ENCODE measurements at regions not wholly inside any gene's neighbourhood (a gene's known extent, or its start where the extent isn't known, plus 50 kb on each side); places are given as distances from the start of the nearest gene placed in this dataset.

GRCh38 chr5:143877196-143877595 lies 65.2 kb downstream of the HMHB1 start:
- H3K79me1 ChIP-seq (replicated peaks; ENCODE audit: low read length, poor library complexity, severe bottlenecking): no peaks in the 10 kb centered on the region
- H2AK5ac ChIP-seq (ENCODE audit: low read length, severe bottlenecking): no peak overlapping the region
- H3K4me3 ChIP-seq (ENCODE audit: insufficient read depth in 1 of 2, low read depth in 1 of 2, low read length in 2 of 2): no peak overlapping the region
- H3K27me3 ChIP-seq (ENCODE audit: control insufficient read depth in 1 of 2, insufficient read depth in 1 of 2, low read length in 2 of 2): no peaks in the 10 kb centered on the region
- H3K36me3 ChIP-seq (ENCODE audit: control insufficient read depth in 1 of 2, insufficient read depth in 2 of 2, low read depth in 1 of 2, low read length in 2 of 2): no peaks in the 10 kb centered on the region
- 96% methylated on average over 2 of the region's 2 CpGs for WGBS
- H2BK5ac ChIP-seq (ENCODE audit: low read depth, low read length, poor library complexity, severe bottlenecking): no peak overlapping the region
- no peak overlapping the region for H3K14ac ChIP-seq (ENCODE audit: low read length in 2 of 2)
- H2AFZ ChIP-seq (ENCODE audit: low read depth, low read length): no peak overlapping the region
- no peak overlapping the region for H2BK12ac ChIP-seq (ENCODE audit: low read length in 2 of 2)
- H2BK15ac ChIP-seq (ENCODE audit: low read depth, poor library complexity, severe bottlenecking): no peak overlapping the region
- H3K4me1 ChIP-seq (ENCODE audit: control insufficient read depth, insufficient read depth, low read depth, low read length): peaks cover 5% of the 10 kb centered on the region
- no peaks in the 10 kb centered on the region for H3K9me3 ChIP-seq (ENCODE audit: control insufficient read depth, low read length)
- no peak for DNase-seq
- no peak overlapping the region for H3K27ac ChIP-seq (ENCODE audit: low read length, poor library complexity, severe bottlenecking)
- H3K4ac ChIP-seq (ENCODE audit: low read depth in 1 of 2, low read length in 2 of 2): no peak overlapping the region
- H4K8ac ChIP-seq (ENCODE audit: low read length): no peak overlapping the region
- H3K4me2 ChIP-seq (ENCODE audit: low read length, poor library complexity, severe bottlenecking): no peak overlapping the region
- no peak overlapping the region for H3K18ac ChIP-seq (ENCODE audit: low read depth in 1 of 2, low read length in 2 of 2)
- no peak overlapping the region for H2BK120ac ChIP-seq (ENCODE audit: low read depth, low read length)
- no peak overlapping the region for H4K91ac ChIP-seq (ENCODE audit: low read length)
- no peak overlapping the region for H3K9ac ChIP-seq (ENCODE audit: low read length)
- H3K23ac ChIP-seq (ENCODE audit: low read length in 2 of 2): no peak overlapping the region

DNA sequence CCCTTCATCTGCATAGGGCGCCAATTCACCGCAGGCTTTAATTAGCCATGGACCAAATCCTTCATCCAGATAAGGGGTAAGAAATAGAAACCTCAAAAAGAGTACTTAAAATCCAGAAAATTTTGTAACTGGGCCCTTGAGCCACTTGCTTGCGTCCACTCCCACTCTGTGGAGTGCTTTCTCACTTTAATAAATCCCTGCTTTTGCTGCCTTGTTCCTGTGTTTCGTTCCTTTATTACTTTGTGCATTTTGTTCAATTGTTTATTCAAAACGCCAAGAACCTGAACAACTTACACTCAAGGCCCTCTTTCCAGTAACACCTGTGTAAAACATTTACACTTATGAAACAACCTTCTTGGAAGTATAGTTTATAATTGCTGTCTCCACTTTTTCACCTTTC lies 66.5 kb downstream of the HMHB1 start:
- H4K8ac ChIP-seq (ENCODE audit: low read length): no peak overlapping the region
- H3K27me3 ChIP-seq (ENCODE audit: control insufficient read depth in 1 of 2, insufficient read depth in 1 of 2, low read length in 2 of 2): no peaks in the 10 kb centered on the region
- no peak overlapping the region for H3K4ac ChIP-seq (ENCODE audit: low read depth in 1 of 2, low read length in 2 of 2)
- H3K9ac ChIP-seq (ENCODE audit: low read length): no peak overlapping the region
- H2AK5ac ChIP-seq (ENCODE audit: low read length, severe bottlenecking): peak overlapping the region; percentile 78
- no peaks in the 10 kb centered on the region for H3K79me1 ChIP-seq (replicated peaks; ENCODE audit: low read length, poor library complexity, severe bottlenecking)
- H2BK120ac ChIP-seq (ENCODE audit: low read depth, low read length): no peak overlapping the region
- H3K4me3 ChIP-seq (ENCODE audit: insufficient read depth in 1 of 2, low read depth in 1 of 2, low read length in 2 of 2): no peak overlapping the region
- no peak overlapping the region for H3K23ac ChIP-seq (ENCODE audit: low read length in 2 of 2)
- no peak overlapping the region for H4K91ac ChIP-seq (ENCODE audit: low read length)
- H3K4me2 ChIP-seq (ENCODE audit: low read length, poor library complexity, severe bottlenecking): no peak overlapping the region
- no peaks in the 10 kb centered on the region for H3K9me3 ChIP-seq (ENCODE audit: control insufficient read depth, low read length)
- no peak overlapping the region for H2AFZ ChIP-seq (ENCODE audit: low read depth, low read length)
- no peak overlapping the region for H2BK12ac ChIP-seq (ENCODE audit: low read length in 2 of 2)
- DNase-seq: no peak
- no peak overlapping the region for H3K14ac ChIP-seq (ENCODE audit: low read length in 2 of 2)
- H3K18ac ChIP-seq (ENCODE audit: low read depth in 1 of 2, low read length in 2 of 2): no peak overlapping the region
- H3K27ac ChIP-seq (ENCODE audit: low read length, poor library complexity, severe bottlenecking): no peak overlapping the region
- no peak overlapping the region for H2BK5ac ChIP-seq (ENCODE audit: low read depth, low read length, poor library complexity, severe bottlenecking)
- H3K4me1 ChIP-seq (ENCODE audit: control insufficient read depth, insufficient read depth, low read depth, low read length): peaks cover 5% of the 10 kb centered on the region
- H3K36me3 ChIP-seq (ENCODE audit: control insufficient read depth in 1 of 2, insufficient read depth in 2 of 2, low read depth in 1 of 2, low read length in 2 of 2): no peaks in the 10 kb centered on the region
- H2BK15ac ChIP-seq (ENCODE audit: low read depth, poor library complexity, severe bottlenecking): no peak overlapping the region
- WGBS: 100% methylated on average over 5 of the region's 5 CpGs

DNA sequence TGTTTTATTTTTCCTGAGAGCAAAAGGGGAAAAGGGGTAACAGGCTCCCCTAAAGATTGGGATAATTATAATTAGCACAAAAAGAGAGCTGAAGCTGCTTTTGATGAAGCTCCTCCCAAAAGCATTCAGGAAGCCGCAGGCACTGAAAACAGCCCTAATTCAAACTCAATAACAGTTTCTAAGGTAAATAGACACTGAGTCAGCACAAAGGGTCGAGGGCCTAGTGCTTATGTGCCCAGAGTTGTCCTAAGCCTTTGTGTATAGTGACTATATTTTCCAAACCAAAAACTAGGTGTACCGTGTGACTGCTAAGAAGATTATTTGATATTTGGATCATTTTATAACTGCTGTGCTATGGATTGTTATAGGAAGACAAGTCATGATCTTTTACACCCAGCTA lies 67.7 kb downstream of the HMHB1 start:
- H3K18ac ChIP-seq (ENCODE audit: low read depth in 1 of 2, low read length in 2 of 2): no peak overlapping the region
- H3K14ac ChIP-seq (ENCODE audit: low read length in 2 of 2): no peak overlapping the region
- no peak overlapping the region for H2BK120ac ChIP-seq (ENCODE audit: low read depth, low read length)
- H2AFZ ChIP-seq (ENCODE audit: low read depth, low read length): no peak overlapping the region
- DNase-seq: peak; percentile 35
- H3K4me1 ChIP-seq (ENCODE audit: control insufficient read depth, insufficient read depth, low read depth, low read length): peaks cover 5% of the 10 kb centered on the region
- WGBS: 16% methylated on average over 2 of the region's 3 CpGs
- H4K91ac ChIP-seq (ENCODE audit: low read length): no peak overlapping the region
- no peaks in the 10 kb centered on the region for H3K36me3 ChIP-seq (ENCODE audit: control insufficient read depth in 1 of 2, insufficient read depth in 2 of 2, low read depth in 1 of 2, low read length in 2 of 2)
- no peak overlapping the region for H3K23ac ChIP-seq (ENCODE audit: low read length in 2 of 2)
- no peak overlapping the region for H4K8ac ChIP-seq (ENCODE audit: low read length)
- H3K9ac ChIP-seq (ENCODE audit: low read length): no peak overlapping the region
- H3K4ac ChIP-seq (ENCODE audit: low read depth in 1 of 2, low read length in 2 of 2): no peak overlapping the region
- H3K27ac ChIP-seq (ENCODE audit: low read length, poor library complexity, severe bottlenecking): no peak overlapping the region
- H3K4me3 ChIP-seq (ENCODE audit: insufficient read depth in 1 of 2, low read depth in 1 of 2, low read length in 2 of 2): no peak overlapping the region
- no peak overlapping the region for H2BK5ac ChIP-seq (ENCODE audit: low read depth, low read length, poor library complexity, severe bottlenecking)
- no peak overlapping the region for H2AK5ac ChIP-seq (ENCODE audit: low read length, severe bottlenecking)
- no peak overlapping the region for H3K4me2 ChIP-seq (ENCODE audit: low read length, poor library complexity, severe bottlenecking)
- no peaks in the 10 kb centered on the region for H3K27me3 ChIP-seq (ENCODE audit: control insufficient read depth in 1 of 2, insufficient read depth in 1 of 2, low read length in 2 of 2)
- H2BK15ac ChIP-seq (ENCODE audit: low read depth, poor library complexity, severe bottlenecking): no peak overlapping the region
- no peaks in the 10 kb centered on the region for H3K79me1 ChIP-seq (replicated peaks; ENCODE audit: low read length, poor library complexity, severe bottlenecking)
- no peaks in the 10 kb centered on the region for H3K9me3 ChIP-seq (ENCODE audit: control insufficient read depth, low read length)
- H2BK12ac ChIP-seq (ENCODE audit: low read length in 2 of 2): no peak overlapping the region

DNA sequence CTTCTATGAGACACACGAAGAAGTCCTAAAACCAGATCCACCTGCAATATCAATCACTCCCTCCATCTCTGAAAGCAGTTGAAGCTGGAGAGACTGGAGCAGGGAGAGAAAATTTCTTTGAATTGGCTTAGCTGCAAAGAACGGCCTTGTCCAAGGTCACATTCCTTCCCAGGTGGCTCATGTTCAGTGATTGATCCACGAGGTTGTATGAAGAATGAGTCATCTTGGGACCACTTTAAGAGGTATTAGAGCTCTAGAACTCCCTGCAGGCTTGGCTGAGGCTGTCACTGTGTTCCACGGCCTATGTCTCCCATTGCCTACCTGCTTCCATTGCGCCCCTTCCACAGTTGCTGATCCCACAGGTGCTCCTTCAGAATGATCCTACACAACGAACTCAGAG lies 68.2 kb downstream of the HMHB1 start:
- Histone ChIP-seq H3K23ac (ENCODE audit: low read length in 2 of 2) (no peak overlapping the region), H2BK12ac (ENCODE audit: low read length in 2 of 2) (peak overlapping the region in 1 of 2 experiments; percentile 2), H3K79me1 (replicated peaks; ENCODE audit: low read length, poor library complexity, severe bottlenecking) (no peaks in the 10 kb centered on the region), H2AFZ (ENCODE audit: low read depth, low read length) (no peak overlapping the region), H3K27ac (ENCODE audit: low read length, poor library complexity, severe bottlenecking) (no peak overlapping the region), H4K8ac (ENCODE audit: low read length) (no peak overlapping the region), H3K4me2 (ENCODE audit: low read length, poor library complexity, severe bottlenecking) (no peak overlapping the region), H3K36me3 (ENCODE audit: control insufficient read depth in 1 of 2, insufficient read depth in 2 of 2, low read depth in 1 of 2, low read length in 2 of 2) (no peaks in the 10 kb centered on the region), H2AK5ac (ENCODE audit: low read length, severe bottlenecking) (no peak overlapping the region), H3K27me3 (ENCODE audit: control insufficient read depth in 1 of 2, insufficient read depth in 1 of 2, low read length in 2 of 2) (no peaks in the 10 kb centered on the region), H2BK15ac (ENCODE audit: low read depth, poor library complexity, severe bottlenecking) (no peak overlapping the region), H3K9ac (ENCODE audit: low read length) (no peak overlapping the region), H2BK120ac (ENCODE audit: low read depth, low read length) (no peak overlapping the region), H3K9me3 (ENCODE audit: control insufficient read depth, low read length) (no peaks in the 10 kb centered on the region), H3K4me1 (ENCODE audit: control insufficient read depth, insufficient read depth, low read depth, low read length) (peaks cover 3% of the 10 kb centered on the region), H3K4me3 (ENCODE audit: insufficient read depth in 1 of 2, low read depth in 1 of 2, low read length in 2 of 2) (no peak overlapping the region), H3K18ac (ENCODE audit: low read depth in 1 of 2, low read length in 2 of 2) (no peak overlapping the region), H2BK5ac (ENCODE audit: low read depth, low read length, poor library complexity, severe bottlenecking) (no peak overlapping the region), H4K91ac (ENCODE audit: low read length) (no peak overlapping the region), H3K14ac (ENCODE audit: low read length in 2 of 2) (no peak overlapping the region), H3K4ac (ENCODE audit: low read depth in 1 of 2, low read length in 2 of 2) (no peak overlapping the region)
- WGBS: 70% methylated on average over 5 of the region's 6 CpGs
- DNase-seq: peak; percentile 42

All from mesenchymal stem cell (in vitro differentiated cells and primary cell).